HEK293 (cell line): ENCODE measurements at regions not wholly inside any gene's neighbourhood (a gene's known extent, or its start where the extent isn't known, plus 50 kb on each side); places are given as distances from the start of the nearest gene placed in this dataset.

Experiments
- BCL11B ChIP-seq: fragments of 450-650 bp; formaldehyde crosslinking; IDR thresholded peaks from 2 replicates; pipeline ENCODE4 v1.5.1; 2016; ENCODE audit warnings: low read depth, missing biosample characterization, missing genetic modification characterization
- EGR2 ChIP-seq: fragments of 450-650 bp; formaldehyde crosslinking; IDR thresholded peaks from 2 replicates; pipeline ENCODE4 v1.5.1; 2016; ENCODE audit warnings: low read depth, missing biosample characterization, missing genetic modification characterization
- MZF1 ChIP-seq: fragments of 450-650 bp; formaldehyde crosslinking; IDR thresholded peaks from 2 replicates; pipeline ENCODE4 v1.5.1; 2017; ENCODE audit warnings: missing biosample characterization, missing genetic modification characterization, borderline replicate concordance
- TRIM28 ChIP-seq: IDR thresholded peaks from 2 replicates; pipeline ENCODE4 v1.6.1; 2011; ENCODE audit warnings: low read length, control low read depth, borderline replicate concordance
- ZBTB7A ChIP-seq: fragments of 450-650 bp; formaldehyde crosslinking; IDR thresholded peaks from 2 replicates; pipeline ENCODE4 v1.5.1; 2016; ENCODE audit warnings: low read depth, missing biosample characterization, missing genetic modification characterization
- ZNF830 ChIP-seq: fragments of 450-650 bp; IDR thresholded peaks from 2 replicates; pipeline ENCODE4 v1.5.0; 2018; ENCODE audit warnings: missing biosample characterization, missing genetic modification characterization, low read depth, mild to moderate bottlenecking, moderate library complexity
- TF ChIP-seq, protein P1 (sequence below): fragments of 450-650 bp; formaldehyde crosslinking; IDR thresholded peaks from 2 replicates; pipeline ENCODE4 v1.5.1; 2016; ENCODE audit warnings: missing biosample characterization, missing genetic modification characterization
- TF ChIP-seq, protein P2 (sequence below): sonication (generic); formaldehyde crosslinking; IDR thresholded peaks from 2 replicates; pipeline ENCODE4 v1.8.1; 2022; ENCODE audit warnings: mild to moderate bottlenecking, moderate library complexity, missing genetic modification reagents
- TF ChIP-seq, protein P3 (sequence below): IDR thresholded peaks from 2 replicates; pipeline ENCODE4 v1.6.1; 2011; ENCODE audit warnings: mild to moderate bottlenecking, low read depth, low read length, borderline replicate concordance
- TF ChIP-seq, protein P4 (sequence below): fragments of 450-650 bp; formaldehyde crosslinking; IDR thresholded peaks from 2 replicates; pipeline ENCODE4 v1.5.1; 2016; ENCODE audit warnings: missing biosample characterization, missing genetic modification characterization
- TF ChIP-seq, protein P5 (sequence below): fragments of 450-650 bp; formaldehyde crosslinking; conservative IDR thresholded peaks from 2 replicates; pipeline ENCODE4 v1.5.1; 2016; ENCODE audit warnings: low read depth, missing biosample characterization, missing genetic modification characterization
- TF ChIP-seq, protein P6 (sequence below): fragments of 450-650 bp; formaldehyde crosslinking; IDR thresholded peaks from 2 replicates; pipeline ENCODE4 v1.5.1; 2016; ENCODE audit warnings: missing biosample characterization, missing genetic modification characterization
- TF ChIP-seq, protein P7 (sequence below): fragments of 450-650 bp; formaldehyde crosslinking; IDR thresholded peaks from 2 replicates; pipeline ENCODE4 v1.5.1; 2016; ENCODE audit warnings: missing biosample characterization, missing genetic modification characterization

DNA sequence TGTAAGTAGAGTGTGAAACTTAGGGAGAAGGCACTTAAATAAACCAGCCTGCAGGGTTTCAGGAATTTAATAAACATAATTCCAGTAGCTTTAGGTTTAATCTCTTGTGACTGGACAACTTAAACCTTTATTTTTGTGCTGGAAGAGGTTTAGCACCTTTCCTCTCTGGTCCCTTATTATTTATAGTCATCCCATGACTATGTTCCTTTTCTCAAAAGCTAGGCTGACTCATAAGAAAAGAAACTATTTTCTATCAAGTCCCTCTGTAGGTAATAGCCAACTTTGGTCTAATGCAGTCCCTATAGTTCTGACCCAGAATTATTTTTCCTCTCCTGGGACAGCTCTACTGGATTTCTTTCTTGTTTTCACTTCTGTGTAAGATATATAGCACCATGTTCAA, 588.9 kb downstream of the NR2F1-AS1 start:
- TF ChIP-seq, protein P1, sequence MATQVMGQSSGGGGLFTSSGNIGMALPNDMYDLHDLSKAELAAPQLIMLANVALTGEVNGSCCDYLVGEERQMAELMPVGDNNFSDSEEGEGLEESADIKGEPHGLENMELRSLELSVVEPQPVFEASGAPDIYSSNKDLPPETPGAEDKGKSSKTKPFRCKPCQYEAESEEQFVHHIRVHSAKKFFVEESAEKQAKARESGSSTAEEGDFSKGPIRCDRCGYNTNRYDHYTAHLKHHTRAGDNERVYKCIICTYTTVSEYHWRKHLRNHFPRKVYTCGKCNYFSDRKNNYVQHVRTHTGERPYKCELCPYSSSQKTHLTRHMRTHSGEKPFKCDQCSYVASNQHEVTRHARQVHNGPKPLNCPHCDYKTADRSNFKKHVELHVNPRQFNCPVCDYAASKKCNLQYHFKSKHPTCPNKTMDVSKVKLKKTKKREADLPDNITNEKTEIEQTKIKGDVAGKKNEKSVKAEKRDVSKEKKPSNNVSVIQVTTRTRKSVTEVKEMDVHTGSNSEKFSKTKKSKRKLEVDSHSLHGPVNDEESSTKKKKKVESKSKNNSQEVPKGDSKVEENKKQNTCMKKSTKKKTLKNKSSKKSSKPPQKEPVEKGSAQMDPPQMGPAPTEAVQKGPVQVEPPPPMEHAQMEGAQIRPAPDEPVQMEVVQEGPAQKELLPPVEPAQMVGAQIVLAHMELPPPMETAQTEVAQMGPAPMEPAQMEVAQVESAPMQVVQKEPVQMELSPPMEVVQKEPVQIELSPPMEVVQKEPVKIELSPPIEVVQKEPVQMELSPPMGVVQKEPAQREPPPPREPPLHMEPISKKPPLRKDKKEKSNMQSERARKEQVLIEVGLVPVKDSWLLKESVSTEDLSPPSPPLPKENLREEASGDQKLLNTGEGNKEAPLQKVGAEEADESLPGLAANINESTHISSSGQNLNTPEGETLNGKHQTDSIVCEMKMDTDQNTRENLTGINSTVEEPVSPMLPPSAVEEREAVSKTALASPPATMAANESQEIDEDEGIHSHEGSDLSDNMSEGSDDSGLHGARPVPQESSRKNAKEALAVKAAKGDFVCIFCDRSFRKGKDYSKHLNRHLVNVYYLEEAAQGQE (tag by site-specific recombination): no peak
- no peak for TF ChIP-seq MZF1 (tag by site-specific recombination)
- TF ChIP-seq ZBTB7A: no peak
- TF ChIP-seq, protein P2, sequence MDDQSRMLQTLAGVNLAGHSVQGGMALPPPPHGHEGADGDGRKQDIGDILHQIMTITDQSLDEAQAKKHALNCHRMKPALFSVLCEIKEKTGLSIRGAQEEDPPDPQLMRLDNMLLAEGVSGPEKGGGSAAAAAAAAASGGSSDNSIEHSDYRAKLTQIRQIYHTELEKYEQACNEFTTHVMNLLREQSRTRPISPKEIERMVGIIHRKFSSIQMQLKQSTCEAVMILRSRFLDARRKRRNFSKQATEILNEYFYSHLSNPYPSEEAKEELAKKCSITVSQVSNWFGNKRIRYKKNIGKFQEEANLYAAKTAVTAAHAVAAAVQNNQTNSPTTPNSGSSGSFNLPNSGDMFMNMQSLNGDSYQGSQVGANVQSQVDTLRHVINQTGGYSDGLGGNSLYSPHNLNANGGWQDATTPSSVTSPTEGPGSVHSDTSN (CRISPR knock-in tag): no peak
- no peak for TF ChIP-seq TRIM28
- TF ChIP-seq, protein P3, sequence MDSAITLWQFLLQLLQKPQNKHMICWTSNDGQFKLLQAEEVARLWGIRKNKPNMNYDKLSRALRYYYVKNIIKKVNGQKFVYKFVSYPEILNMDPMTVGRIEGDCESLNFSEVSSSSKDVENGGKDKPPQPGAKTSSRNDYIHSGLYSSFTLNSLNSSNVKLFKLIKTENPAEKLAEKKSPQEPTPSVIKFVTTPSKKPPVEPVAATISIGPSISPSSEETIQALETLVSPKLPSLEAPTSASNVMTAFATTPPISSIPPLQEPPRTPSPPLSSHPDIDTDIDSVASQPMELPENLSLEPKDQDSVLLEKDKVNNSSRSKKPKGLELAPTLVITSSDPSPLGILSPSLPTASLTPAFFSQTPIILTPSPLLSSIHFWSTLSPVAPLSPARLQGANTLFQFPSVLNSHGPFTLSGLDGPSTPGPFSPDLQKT: no peak
- TF ChIP-seq ZNF830 (tag by site-specific recombination): no peak
- TF ChIP-seq, protein P4, sequence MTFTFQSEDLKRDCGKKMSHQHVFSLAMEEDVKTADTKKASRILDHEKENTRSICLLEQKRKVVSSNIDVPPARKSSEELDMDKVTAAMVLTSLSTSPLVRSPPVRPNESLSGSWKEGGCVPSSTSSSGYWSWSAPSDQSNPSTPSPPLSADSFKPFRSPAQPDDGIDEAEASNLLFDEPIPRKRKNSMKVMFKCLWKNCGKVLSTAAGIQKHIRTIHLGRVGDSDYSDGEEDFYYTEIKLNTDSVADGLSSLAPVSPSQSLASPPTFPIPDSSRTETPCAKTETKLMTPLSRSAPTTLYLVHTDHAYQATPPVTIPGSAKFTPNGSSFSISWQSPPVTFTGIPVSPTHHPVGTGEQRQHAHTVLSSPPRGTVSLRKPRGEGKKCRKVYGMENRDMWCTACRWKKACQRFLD: no peak
- TF ChIP-seq EGR2 (tag by site-specific recombination): no peak
- TF ChIP-seq, protein P5, sequence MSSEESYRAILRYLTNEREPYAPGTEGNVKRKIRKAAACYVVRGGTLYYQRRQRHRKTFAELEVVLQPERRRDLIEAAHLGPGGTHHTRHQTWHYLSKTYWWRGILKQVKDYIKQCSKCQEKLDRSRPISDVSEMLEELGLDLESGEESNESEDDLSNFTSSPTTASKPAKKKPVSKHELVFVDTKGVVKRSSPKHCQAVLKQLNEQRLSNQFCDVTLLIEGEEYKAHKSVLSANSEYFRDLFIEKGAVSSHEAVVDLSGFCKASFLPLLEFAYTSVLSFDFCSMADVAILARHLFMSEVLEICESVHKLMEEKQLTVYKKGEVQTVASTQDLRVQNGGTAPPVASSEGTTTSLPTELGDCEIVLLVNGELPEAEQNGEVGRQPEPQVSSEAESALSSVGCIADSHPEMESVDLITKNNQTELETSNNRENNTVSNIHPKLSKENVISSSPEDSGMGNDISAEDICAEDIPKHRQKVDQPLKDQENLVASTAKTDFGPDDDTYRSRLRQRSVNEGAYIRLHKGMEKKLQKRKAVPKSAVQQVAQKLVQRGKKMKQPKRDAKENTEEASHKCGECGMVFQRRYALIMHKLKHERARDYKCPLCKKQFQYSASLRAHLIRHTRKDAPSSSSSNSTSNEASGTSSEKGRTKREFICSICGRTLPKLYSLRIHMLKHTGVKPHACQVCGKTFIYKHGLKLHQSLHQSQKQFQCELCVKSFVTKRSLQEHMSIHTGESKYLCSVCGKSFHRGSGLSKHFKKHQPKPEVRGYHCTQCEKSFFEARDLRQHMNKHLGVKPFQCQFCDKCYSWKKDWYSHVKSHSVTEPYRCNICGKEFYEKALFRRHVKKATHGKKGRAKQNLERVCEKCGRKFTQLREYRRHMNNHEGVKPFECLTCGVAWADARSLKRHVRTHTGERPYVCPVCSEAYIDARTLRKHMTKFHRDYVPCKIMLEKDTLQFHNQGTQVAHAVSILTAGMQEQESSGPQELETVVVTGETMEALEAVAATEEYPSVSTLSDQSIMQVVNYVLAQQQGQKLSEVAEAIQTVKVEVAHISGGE: no peak
- TF ChIP-seq, protein P6, sequence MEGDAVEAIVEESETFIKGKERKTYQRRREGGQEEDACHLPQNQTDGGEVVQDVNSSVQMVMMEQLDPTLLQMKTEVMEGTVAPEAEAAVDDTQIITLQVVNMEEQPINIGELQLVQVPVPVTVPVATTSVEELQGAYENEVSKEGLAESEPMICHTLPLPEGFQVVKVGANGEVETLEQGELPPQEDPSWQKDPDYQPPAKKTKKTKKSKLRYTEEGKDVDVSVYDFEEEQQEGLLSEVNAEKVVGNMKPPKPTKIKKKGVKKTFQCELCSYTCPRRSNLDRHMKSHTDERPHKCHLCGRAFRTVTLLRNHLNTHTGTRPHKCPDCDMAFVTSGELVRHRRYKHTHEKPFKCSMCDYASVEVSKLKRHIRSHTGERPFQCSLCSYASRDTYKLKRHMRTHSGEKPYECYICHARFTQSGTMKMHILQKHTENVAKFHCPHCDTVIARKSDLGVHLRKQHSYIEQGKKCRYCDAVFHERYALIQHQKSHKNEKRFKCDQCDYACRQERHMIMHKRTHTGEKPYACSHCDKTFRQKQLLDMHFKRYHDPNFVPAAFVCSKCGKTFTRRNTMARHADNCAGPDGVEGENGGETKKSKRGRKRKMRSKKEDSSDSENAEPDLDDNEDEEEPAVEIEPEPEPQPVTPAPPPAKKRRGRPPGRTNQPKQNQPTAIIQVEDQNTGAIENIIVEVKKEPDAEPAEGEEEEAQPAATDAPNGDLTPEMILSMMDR (tag by site-specific recombination): no peak
- TF ChIP-seq BCL11B (tag by site-specific recombination): no peak
- TF ChIP-seq, protein P7, sequence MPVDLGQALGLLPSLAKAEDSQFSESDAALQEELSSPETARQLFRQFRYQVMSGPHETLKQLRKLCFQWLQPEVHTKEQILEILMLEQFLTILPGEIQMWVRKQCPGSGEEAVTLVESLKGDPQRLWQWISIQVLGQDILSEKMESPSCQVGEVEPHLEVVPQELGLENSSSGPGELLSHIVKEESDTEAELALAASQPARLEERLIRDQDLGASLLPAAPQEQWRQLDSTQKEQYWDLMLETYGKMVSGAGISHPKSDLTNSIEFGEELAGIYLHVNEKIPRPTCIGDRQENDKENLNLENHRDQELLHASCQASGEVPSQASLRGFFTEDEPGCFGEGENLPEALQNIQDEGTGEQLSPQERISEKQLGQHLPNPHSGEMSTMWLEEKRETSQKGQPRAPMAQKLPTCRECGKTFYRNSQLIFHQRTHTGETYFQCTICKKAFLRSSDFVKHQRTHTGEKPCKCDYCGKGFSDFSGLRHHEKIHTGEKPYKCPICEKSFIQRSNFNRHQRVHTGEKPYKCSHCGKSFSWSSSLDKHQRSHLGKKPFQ (tag by site-specific recombination): no peak
